GM03348 (cell line): ENCODE measurements at regions not wholly inside any gene's neighbourhood (a gene's known extent, or its start where the extent isn't known, plus 50 kb on each side); places are given as distances from the start of the nearest gene placed in this dataset.
"Not testable (repeated sequence)": the region's sequence is repeated elsewhere in the genome, so short reads cannot be mapped to it uniquely, and the experiment has no call there.

Experiments
- DNase-seq: peaks from one replicate; pipeline ENCODE4 v3.0.0; 2012; ENCODE audit warnings: low spot score

- DNase-seq: no peak
These were observed 174.8 kb downstream of the UTP18 start for GRCh38 chr17:51435171-51435552.

GRCh38 chr17:51435641-51436091 lies 175.3 kb downstream of the UTP18 start:
- DNase-seq: no peak

- DNase-seq: no peak
These were observed 179.3 kb downstream of the UTP18 start for GRCh38 chr17:51439395-51440229.

- no peak for DNase-seq
These were observed 181.1 kb downstream of the UTP18 start for GRCh38 chr17:51441431-51441830.

- no peak for DNase-seq
These were observed 181.9 kb downstream of the UTP18 start for GRCh38 chr17:51442088-51442865.

GRCh38 chr17:51443646-51444045 lies 183.3 kb downstream of the UTP18 start:
- no peak for DNase-seq

GRCh38 chr17:51445946-51446345 lies 185.6 kb downstream of the UTP18 start:
- no peak for DNase-seq

- no peak for DNase-seq
These were observed 194.2 kb downstream of the UTP18 start for GRCh38 chr17:51454456-51454978.

GRCh38 chr17:51455211-51455610 lies 194.9 kb downstream of the UTP18 start:
- no peak for DNase-seq

GRCh38 chr17:51455931-51456330 lies 195.6 kb downstream of the UTP18 start:
- DNase-seq: no peak

- no peak for DNase-seq
These were observed 196.6 kb downstream of the UTP18 start for GRCh38 chr17:51456942-51457341.

GRCh38 chr17:51461578-51462004 lies 201.2 kb downstream of the UTP18 start:
- peak; percentile 73 for DNase-seq

GRCh38 chr17:51463353-51463752 lies 203.0 kb downstream of the UTP18 start:
- no peak for DNase-seq

GRCh38 chr17:51467336-51467735 lies 207.0 kb downstream of the UTP18 start:
- DNase-seq: no peak

- no peak for DNase-seq
These were observed 212.4 kb downstream of the UTP18 start for GRCh38 chr17:51472670-51473205.

- no peak for DNase-seq
These were observed 214.4 kb downstream of the UTP18 start for GRCh38 chr17:51474764-51475163.

GRCh38 chr17:51475730-51476129 lies 215.4 kb downstream of the UTP18 start:
- no peak for DNase-seq

- DNase-seq: no peak
These were observed 219.0 kb downstream of the UTP18 start for GRCh38 chr17:51479303-51479702.

GRCh38 chr17:51481370-51481769 lies 221.0 kb downstream of the UTP18 start:
- DNase-seq: no peak

GRCh38 chr17:51482248-51482647 lies 221.9 kb downstream of the UTP18 start:
- not testable (repeated sequence) for DNase-seq

GRCh38 chr17:51486091-51486490 lies 225.7 kb downstream of the UTP18 start:
- DNase-seq: no peak

- DNase-seq: no peak
These were observed 226.7 kb downstream of the UTP18 start for GRCh38 chr17:51486885-51487520.
